Skeletal muscle tissue (tissue), 3 donors: ENCODE measurements at regions not wholly inside any gene's neighbourhood (a gene's known extent, or its start where the extent isn't known, plus 50 kb on each side); places are given as distances from the start of the nearest gene placed in this dataset.
"Not testable (repeated sequence)": the region's sequence is repeated elsewhere in the genome, so short reads cannot be mapped to it uniquely, and the experiment has no call there.

Experiments
- H3K27ac ChIP-seq: one replicate; pipeline ENCODE4 v1.7.0; 2013; ENCODE audit warnings: mild to moderate bottlenecking, low read depth, low read length, inconsistent platforms
- H3K27me3 ChIP-seq, 3 donors: one replicate each; pipeline ENCODE4 v1.7.0; 2013; ENCODE audit warnings: low read length in 3 of 3; ENCODE audit not compliant: control insufficient read depth in 3 of 3, insufficient read depth in 3 of 3
- H3K36me3 ChIP-seq, 3 donors: one replicate each; pipeline ENCODE4 v1.7.0; 2013; ENCODE audit warnings: low read length in 3 of 3; ENCODE audit not compliant: control insufficient read depth in 3 of 3, insufficient read depth in 3 of 3
- H3K4me1 ChIP-seq, 3 donors: one replicate each; pipeline ENCODE4 v1.7.0; 2013; ENCODE audit warnings: low read length in 3 of 3, mild to moderate bottlenecking in 3 of 3; ENCODE audit not compliant: control insufficient read depth in 3 of 3, insufficient read depth in 3 of 3
- H3K4me3 ChIP-seq, 3 donors: one replicate each; pipeline ENCODE4 v1.7.0; 2013; ENCODE audit warnings: low read length in 3 of 3
- H3K9ac ChIP-seq, 3 donors: one replicate each; pipeline ENCODE4 v1.7.0; 2013; ENCODE audit warnings: low read length in 3 of 3, mild to moderate bottlenecking in 3 of 3, moderate library complexity in 2 of 3, low read depth in 1 of 3
- H3K9me3 ChIP-seq, 3 donors: one replicate each; pipeline ENCODE4 v1.7.0; 2013; ENCODE audit warnings: low read length in 3 of 3; ENCODE audit not compliant: control insufficient read depth in 3 of 3
- donor health status: Osteomylitis.

DNA sequence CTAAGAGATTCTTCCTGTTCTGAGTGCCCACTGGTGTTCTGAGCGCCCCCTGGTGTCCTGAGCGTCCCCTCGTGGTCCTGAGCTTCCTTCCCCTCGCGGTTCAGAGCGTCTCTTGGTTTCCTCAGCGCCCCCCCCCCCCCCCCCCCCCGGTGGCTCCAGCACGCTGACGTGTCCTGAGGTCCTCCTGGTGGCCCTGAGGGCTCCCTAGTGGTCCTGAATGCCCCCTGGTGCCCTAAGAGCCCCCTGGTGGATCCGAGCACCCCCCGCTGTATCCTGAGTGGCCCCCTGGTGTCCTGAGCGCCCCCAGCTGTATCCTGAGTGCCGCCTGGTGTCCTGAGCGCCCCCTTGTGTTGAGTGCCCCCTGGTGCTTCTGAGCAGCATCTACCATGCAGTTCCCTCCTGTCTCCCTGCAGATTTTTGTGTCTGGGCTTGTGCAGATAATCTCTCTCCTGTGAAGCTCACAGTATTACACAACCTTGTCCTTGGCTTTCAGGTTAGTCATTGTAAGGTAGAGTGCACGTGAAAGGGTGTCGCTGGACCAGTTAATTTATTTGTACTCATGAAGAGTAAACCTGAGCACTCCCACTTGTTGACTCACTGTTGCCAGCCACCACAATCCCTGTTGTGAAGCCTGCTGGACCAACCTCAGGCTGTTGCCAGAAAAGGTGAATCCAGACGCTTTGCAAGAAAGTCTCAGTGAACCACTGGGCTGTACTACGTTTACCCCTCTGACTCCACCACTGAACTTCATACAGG is 1168.4 kb downstream of the TMEM121 start:
- H3K27me3 ChIP-seq: no peaks in the 10 kb centered on the region
- H3K4me1 ChIP-seq: no peaks in the 10 kb centered on the region
- no peaks in the 10 kb centered on the region for H3K36me3 ChIP-seq
- no peaks in the 10 kb centered on the region for H3K9me3 ChIP-seq
- H3K27ac ChIP-seq: no peak overlapping the region
- H3K4me3 ChIP-seq: no peak overlapping the region
- no peak overlapping the region for H3K9ac ChIP-seq

DNA sequence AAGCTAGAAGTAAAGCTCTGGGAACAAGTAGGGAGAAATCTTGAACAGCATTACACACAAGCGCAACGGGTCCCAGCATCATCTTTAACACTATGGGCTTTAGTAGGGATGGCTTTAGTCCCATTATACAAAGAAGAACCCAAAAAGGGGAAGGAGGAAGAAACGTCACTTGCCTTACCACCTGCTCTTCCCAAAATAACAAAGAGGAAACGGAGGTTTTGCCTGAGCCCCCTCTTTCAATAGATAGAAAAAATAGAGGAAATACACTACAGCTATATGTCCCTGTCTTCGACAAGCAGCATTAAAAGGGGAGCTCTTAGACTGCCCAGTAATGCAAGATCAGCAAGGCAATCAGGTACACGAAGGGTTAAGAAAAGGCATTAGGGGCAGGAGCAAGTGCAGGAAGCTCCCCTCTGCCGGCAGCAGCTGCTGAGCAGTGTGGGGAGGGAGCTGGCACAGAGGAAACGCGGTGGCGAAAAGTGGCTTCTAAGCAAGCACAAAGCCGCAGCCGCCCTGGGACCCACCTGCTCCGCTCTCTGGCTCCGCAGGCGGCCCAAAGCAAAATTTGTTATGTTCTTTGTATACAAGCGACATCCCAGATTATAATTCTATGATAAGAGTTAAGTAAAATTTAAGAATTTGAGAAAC is 1172.4 kb downstream of the TMEM121 start:
- H3K27me3 ChIP-seq, H3K4me3 ChIP-seq, H3K27ac ChIP-seq, H3K36me3 ChIP-seq, H3K9ac ChIP-seq, H3K4me1 ChIP-seq, H3K9me3 ChIP-seq: not testable (repeated sequence)

DNA sequence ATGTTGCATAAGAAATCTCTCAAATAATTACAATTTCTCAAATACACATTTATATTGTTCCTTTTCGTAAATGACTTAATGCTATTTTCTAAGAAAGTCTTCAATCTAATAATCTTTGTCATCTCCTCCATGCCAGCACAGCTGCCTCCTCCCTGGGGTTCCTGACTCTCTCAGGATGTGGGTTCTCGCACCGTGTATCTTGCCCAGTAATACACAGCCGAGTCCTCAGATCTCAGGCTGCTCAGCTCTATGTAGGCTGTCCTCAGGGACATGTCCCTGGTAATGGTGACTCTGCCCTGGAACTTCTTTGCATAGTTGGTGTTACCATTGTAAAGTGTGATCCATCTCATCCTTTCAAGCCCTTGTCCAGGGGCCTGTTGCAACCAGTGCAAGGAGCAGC is 1177.3 kb downstream of the TMEM121 start:
- H3K27ac ChIP-seq, H3K9me3 ChIP-seq, H3K36me3 ChIP-seq, H3K9ac ChIP-seq, H3K4me1 ChIP-seq, H3K4me3 ChIP-seq, H3K27me3 ChIP-seq: not testable (repeated sequence)

DNA sequence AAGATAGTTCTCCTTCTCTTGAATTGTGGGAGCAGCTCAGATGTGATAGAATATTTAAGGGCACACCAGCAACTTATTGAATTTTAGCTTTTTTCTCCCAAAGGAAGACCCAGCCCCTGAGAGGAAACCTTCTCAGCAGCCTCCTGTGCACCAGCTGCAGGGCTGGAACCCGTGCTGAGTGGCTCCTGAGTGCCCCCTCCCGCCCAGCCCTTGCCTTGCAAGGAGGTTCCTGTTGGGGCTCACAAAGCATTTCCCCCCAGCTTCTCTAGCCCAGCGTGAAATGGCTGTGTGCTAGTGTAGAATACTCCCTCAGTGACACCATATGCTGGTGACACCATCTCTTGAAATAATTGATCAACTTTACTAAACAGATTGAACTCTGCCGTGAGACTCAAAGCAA is 1180.1 kb downstream of the TMEM121 start:
- not testable (repeated sequence) for H3K36me3 ChIP-seq, H3K27me3 ChIP-seq

DNA sequence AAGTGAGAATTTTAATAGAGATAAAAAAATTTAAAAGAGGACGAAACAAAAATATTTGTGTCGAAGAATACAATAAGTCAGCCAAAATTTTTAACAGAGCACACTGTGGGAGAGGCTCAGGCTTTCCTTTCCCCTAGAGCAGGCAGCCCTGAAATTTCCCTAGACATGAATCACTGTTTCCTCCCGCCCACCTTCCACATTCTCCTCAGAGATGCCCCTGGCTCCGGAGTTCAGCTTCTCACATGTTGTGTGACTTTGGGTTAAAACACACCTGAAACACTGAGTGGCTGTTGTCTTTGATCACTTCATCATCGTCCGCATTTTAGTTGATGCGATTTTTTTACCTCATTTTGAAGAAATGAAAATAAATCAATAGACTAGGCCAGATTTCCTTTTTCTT is 1183.8 kb downstream of the TMEM121 start:
- H3K27me3 ChIP-seq, H3K9ac ChIP-seq, H3K9me3 ChIP-seq, H3K4me1 ChIP-seq, H3K36me3 ChIP-seq, H3K27ac ChIP-seq, H3K4me3 ChIP-seq: not testable (repeated sequence)

More for the DNA sequence above, 1180.1 kb downstream of the TMEM121 start:
- H3K4me1 ChIP-seq, H3K27ac ChIP-seq, H3K4me3 ChIP-seq, H3K9me3 ChIP-seq, H3K9ac ChIP-seq: not testable (repeated sequence)

DNA sequence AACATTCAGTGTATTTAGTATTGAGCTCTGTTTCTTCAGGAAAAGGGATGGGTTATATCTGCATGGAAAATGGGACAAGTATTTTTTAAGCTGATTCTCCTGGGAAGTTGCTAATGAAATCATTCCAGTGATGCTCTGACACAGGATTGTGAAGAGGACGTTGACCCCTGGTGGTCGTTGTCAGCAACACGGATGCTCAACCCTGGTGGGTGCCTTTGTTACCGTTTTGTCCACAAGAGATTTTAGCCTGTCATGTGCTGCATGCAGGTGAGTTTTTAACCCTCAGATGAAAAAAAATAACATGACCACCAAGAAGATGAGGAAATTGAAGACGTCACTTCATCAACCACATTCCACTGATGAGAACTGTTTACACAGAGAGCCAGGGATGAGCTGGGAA is 1186.1 kb downstream of the TMEM121 start:
- H3K4me1 ChIP-seq, H3K9ac ChIP-seq, H3K9me3 ChIP-seq, H3K27ac ChIP-seq, H3K36me3 ChIP-seq, H3K4me3 ChIP-seq, H3K27me3 ChIP-seq: not testable (repeated sequence)

DNA sequence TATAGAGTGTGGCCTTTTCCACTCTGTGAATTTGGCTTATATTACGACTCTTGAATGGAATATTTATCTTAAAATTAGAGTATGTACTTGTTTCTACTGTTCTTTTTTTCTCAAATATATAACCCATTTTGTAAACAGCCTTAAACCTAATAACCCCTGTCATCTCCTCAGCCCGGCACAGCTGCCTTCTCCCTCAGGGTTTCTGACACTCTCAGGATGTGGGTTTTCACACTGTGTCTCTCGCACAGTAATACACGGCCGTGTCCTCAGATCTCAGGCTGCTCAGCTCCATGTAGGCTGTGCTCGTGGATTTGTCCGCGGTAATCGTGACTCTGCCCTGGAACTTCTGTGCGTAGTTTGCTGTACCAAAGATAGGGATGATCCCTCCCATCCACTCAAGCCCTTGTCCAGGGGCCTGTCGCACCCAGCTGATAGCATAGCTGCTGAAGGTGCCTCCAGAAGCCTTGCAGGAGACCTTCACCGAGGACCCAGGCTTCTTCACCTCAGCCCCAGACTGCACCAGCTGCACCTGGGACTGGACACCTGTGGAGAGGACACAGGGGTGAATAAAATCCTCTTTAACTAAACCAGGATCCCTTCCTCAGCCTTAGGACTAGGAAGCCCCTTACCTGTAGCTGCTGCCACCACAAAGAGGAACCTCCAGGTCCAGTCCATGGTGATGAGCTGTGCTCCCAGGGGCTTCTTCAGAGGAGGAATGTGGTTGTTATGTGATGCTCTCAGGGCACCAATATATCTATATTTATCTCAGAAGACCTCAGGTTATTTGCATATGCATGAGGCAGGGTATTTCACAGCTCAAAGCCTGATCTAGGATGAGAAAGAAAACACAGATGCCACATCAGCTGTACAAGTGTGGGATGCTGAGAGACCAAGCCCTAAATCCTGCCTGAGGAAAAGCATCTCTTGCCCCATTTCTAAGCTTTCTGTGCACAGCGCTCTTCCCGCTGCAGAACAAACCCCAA is 1188.4 kb downstream of the TMEM121 start:
- not testable (repeated sequence) for H3K27me3 ChIP-seq, H3K36me3 ChIP-seq, H3K27ac ChIP-seq

DNA sequence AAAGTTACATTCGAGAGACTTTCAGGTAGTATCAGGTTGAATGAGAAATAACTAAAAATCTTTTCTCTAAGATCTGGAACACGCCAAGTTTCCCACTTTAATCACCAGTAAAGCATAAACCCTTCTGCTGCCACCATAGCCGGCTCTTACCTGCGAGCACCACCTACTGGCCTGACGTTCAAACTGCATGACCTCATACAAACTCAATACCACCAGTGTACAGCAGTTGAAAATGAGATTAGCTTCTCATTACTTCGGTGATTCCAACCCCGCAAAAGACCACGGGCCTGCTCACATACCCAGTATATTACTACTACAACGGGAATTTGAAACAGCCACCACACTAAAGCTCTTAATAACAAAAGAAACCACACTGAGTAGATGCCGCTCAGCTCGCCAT is 1191.2 kb downstream of the TMEM121 start:
- H3K36me3 ChIP-seq, H3K9ac ChIP-seq, H3K27me3 ChIP-seq, H3K27ac ChIP-seq, H3K4me1 ChIP-seq, H3K9me3 ChIP-seq, H3K4me3 ChIP-seq: not testable (repeated sequence)

More for the DNA sequence above, 1188.4 kb downstream of the TMEM121 start:
- not testable (repeated sequence) for H3K9ac ChIP-seq, H3K4me3 ChIP-seq, H3K9me3 ChIP-seq, H3K4me1 ChIP-seq

DNA sequence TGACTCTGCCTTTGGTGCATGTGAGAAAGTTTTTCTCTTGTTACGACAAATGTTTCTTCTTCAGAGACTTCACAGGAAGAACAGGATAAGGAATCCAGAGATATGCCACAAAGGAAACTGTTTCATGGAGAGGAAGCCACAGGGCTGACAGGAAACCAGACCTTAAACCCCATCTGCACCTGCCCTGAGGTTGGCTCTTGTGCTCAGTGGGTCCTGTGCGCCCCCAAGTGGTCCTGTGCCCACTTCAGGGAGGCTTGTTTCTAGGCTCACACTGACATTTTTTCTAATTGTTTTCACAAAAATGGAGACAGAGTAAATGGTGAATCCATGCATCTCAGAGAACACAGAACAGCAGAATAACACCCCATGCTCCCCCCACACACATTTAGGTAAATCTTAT is 1193.5 kb downstream of the TMEM121 start:
- not testable (repeated sequence) for H3K4me1 ChIP-seq, H3K9ac ChIP-seq, H3K4me3 ChIP-seq, H3K9me3 ChIP-seq, H3K27ac ChIP-seq, H3K36me3 ChIP-seq, H3K27me3 ChIP-seq

DNA sequence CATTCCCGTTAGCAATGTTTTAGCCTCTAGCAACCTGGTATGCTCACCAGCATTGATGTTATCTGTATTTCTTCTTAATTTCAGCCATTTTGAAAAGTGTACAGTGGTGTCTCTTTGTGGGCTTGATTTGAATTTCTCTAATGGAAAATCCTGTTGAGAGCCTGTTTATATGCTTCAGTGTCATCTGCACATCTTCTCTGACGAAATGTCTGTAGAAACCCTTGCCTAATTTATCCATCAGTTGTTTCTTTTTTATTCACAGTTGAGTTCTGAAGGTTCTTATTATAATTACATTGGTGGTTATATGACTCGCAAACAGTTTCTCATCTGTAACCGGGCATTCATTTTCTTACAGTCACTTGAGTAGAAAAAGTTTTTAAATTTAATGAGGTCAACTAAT is 1195.5 kb downstream of the TMEM121 start:
- H3K9ac ChIP-seq, H3K4me1 ChIP-seq, H3K36me3 ChIP-seq, H3K9me3 ChIP-seq, H3K4me3 ChIP-seq, H3K27me3 ChIP-seq, H3K27ac ChIP-seq: not testable (repeated sequence)
